Middle frontal gyrus (tissue), 1 donor: ENCODE measurements at regions not wholly inside any gene's neighbourhood (a gene's known extent, or its start where the extent isn't known, plus 50 kb on each side); places are given as distances from the start of the nearest gene placed in this dataset.

Experiments
- DNase-seq: peaks from one replicate; pipeline ENCODE4 v3.0.0-alpha.2; 2015; ENCODE audit warnings: low spot score; ENCODE audit errors: extremely low spot score

GRCh38 chr11:106327637-106328036 is 250.2 kb downstream of the AASDHPPT start:
- no peak for DNase-seq

DNA sequence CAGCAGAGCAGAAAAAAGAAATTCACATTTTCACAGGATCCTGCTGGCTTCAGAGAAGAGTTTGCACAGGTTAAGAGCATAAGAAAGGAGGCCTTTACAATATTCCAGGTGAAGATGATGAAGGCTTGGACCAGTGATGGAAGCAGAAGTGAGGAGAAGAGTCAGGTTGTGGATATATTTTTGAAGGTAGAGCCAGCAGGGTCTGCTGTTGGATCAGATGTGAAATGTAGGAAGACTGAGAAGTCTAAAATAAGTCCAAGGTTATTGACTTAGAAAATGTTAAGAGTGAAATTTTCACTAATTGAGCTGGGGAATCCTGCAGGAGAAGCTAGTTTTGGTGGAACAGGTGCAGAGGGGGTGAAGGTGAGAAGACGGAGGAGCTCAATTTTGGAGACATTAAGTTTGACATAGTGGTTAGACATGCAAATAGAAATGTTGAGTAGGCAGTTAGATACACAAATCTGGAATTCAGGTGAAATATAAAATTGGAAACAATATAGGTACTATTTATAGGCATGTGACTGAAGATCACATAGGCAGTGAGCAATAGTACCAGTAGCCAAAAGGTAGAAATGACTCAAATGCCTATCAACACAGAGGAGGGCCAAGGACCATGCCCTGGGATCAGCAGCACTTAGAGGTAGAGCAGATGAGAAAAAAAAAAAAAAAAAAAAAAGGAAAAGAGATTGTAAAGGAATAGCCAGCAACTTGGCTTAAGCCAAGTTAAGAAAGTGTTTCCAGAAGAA is 252.0 kb downstream of the AASDHPPT start:
- DNase-seq = no peak

GRCh38 chr11:106331176-106331575 is 253.7 kb downstream of the AASDHPPT start:
- no peak for DNase-seq

- no peak for DNase-seq
These were observed 256.2 kb downstream of the AASDHPPT start for GRCh38 chr11:106333678-106334077.

DNA sequence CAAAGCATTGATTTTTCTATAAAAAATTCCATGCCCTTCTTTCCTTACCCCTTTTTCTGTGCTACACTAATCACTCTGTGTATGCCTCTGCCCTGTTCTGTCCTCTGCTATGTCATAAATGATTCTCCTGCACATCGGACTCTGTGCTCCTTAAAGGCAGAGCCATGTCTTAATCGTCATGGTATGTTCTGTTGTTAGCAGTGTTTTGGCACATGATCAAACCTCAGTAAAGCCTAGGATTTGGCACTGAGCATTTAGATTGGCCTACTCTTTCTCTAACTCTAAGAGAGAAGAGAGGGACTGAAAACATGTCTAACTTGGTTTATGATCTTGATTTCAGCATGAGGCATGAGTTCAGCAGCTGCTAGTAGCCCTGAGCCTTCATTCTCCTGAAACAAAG is 266.9 kb downstream of the AASDHPPT start:
- DNase-seq = no peak

- DNase-seq = no peak
These were observed 267.5 kb downstream of the AASDHPPT start for GRCh38 chr11:106344966-106345365.

DNA sequence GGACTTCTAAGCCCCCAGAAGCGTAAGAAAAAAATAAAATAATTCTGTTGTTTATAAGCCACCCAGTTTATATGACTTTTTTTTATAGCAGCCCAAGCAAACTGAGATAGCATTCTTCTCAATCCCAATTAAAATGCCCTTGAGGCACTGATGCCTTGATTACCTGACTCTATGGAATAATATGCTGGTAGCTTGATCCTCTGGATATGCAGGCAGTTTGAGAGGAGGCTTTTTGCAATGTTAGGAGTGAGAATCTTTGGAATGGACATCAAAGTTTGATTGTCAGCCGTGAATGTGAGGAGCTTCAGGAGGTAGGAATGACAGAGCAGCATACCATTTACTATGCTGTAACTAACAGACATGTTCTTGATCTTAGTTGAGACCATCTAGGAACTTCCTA is 275.6 kb downstream of the AASDHPPT start:
- no peak for DNase-seq

DNA sequence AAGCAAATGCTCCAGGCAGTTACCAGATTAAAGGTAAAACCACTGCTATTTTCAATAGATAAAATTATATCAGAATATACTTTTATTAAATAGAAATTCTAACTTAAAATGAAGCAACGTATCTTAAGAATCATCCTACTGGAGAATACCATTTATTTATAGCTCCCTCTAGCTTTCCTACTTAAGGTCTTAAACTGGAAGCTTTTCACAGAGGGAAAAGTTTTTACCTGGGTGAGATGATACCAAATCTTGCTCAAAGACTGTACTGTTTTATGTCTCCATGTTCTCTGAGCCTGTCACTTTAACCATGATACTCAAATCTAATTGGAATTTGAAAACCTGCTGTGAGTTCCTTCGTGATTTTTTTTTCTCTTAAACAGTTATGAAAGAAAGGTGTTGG is 291.8 kb downstream of the AASDHPPT start:
- DNase-seq = no peak

DNA sequence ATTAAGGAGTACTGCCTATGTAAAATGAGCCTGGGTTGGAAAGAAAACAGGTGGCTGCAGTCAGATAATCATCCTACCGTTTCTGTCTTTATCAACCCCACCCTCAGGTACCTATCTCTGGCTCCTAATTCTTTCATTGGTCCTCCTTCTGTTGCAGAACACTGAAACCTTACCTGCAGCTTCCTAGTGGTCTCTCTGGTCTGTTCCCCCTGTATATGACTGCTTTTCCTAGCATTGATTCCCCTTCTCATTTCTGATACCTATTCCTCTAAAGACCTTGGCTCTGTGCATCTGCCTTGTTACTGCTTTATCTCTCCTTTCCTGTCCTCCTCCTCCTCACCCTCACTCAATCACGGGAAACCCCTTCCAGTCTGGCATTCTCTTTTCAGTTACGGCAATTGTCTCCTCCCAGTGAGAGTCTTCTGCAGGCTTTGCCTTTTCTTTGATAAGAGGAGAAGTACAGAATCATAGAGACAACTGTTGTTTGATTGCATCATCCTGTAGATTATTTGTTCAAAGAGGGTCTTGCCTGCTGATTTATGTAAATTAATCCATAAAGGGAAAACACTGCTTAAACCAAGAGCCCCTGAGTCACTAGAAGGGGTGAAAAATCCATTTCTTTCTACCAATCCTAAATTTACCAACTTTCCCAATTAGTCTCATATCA is 301.2 kb downstream of the AASDHPPT start:
- no peak for DNase-seq

DNA sequence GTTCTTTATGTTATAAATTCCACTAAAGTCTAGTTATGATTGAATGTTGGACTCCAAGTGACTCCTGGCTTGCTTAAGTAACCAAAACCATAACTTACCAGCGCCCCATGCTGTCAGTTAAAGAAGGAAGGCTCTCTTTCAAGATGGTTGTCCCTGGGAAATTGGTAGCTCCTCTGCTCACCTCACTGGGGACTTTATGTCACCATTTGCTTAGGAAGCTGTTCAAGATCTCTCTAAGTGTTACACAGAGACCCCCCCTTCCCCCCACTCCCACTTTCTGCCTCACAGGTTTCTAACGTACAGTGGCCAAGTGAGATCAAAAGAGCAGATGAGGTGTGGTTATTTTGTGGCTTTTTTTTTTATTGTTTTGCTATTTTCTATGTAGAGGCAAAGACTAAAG is 301.8 kb downstream of the AASDHPPT start:
- no peak for DNase-seq

- no peak for DNase-seq
These were observed 302.2 kb downstream of the AASDHPPT start for GRCh38 chr11:106379712-106380111.

DNA sequence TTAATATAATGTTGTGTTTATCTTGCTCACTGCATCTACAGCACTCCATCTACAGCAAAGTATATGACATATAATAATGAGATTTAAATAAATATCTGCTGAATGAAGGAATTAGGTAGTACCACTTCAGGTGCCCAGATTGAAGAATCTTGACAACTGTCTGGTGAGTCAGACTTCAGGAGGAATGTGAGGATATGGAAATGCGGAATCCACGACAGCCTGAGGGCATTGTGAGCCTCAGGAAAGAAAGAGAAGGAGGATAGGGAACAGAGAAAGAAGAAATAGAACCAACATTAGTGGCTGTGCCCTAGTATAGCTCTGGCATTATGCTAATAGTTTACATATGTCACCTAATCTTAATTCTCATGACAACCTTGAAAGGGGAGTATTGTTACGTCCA is 304.4 kb downstream of the AASDHPPT start:
- DNase-seq = no peak

- DNase-seq = no peak
These were observed 307.0 kb downstream of the AASDHPPT start for GRCh38 chr11:106384429-106384828.

GRCh38 chr11:106386519-106386918 is 309.1 kb downstream of the AASDHPPT start:
- DNase-seq = no peak

DNA sequence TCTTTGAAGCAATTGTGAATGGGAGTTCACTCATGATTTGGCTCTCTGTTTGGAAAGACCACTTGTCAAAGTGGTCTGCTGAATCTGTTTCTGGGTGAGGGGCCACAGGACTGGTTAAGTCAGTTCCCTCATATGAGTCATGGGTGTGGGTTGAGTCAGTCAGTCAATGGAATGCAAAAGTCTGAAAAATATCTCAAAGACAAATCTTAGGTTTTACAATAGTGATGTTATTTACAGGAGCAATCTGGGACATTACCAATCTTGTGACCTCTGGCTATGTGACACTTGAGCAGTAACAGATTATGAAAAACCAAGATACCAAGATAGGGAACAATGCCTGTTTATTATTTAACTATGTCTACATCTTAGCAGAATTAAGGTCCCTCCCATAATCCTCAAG is 311.6 kb downstream of the AASDHPPT start:
- no peak for DNase-seq

- DNase-seq = no peak
These were observed 312.6 kb downstream of the AASDHPPT start for GRCh38 chr11:106390078-106390477.

DNA sequence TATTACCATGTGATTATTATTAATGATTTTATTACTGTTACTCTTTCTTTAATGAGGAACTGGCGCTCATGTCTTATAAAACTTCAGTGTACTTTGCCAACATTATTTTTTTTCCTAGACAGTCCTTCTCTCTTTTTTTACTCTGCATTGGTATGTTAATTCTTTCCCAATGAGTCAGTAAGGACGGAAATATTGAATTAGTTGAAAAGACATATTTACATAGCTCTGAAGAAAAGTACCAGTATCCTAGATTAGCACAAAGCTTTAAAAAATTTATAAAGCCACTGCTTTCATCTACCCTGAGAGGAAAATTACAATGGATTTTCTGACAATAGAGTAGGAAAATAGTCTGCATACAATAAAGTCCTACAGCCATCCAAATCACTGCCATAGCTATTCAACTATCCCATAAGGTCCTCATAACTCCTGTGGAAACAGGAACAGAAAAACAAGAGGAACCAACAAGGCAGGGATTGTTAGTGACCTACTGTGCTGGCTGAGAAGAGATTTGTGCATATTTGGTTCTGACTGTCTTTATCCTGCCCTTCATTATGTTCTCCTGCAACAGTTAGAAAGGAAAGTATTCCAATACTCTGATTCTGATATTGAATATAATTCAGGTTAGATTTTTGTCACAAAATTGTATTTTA is 314.4 kb downstream of the AASDHPPT start:
- DNase-seq = no peak

DNA sequence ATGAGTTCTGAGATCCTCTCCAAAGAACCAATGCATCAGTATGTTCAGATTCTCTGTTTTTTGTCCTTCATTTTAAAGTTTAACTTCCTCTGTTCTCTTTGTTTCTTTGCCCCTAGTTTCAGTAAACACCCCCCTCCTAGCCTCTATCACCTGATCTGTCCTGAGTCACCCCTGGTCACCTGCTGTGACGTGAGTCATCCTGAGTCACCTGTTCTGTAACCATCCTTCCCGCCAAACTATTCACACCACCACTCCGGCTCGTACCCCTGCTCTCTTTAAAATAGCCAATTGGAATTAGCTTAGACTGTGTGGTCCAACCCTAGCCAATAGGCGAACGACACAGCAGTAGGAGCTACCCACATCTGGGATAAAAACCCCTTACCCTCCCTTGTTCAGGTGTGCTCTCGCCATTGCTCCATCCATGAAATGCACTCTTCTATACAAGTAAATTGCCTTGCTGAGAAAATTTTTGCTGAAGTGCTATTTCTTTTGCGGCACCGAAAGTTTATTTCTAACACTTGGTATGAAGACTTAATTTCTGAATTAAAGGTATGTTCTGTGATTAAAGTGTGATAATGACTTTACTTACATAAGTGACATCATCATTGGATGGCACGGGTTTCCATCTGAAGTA is 318.4 kb downstream of the AASDHPPT start:
- no peak for DNase-seq

DNA sequence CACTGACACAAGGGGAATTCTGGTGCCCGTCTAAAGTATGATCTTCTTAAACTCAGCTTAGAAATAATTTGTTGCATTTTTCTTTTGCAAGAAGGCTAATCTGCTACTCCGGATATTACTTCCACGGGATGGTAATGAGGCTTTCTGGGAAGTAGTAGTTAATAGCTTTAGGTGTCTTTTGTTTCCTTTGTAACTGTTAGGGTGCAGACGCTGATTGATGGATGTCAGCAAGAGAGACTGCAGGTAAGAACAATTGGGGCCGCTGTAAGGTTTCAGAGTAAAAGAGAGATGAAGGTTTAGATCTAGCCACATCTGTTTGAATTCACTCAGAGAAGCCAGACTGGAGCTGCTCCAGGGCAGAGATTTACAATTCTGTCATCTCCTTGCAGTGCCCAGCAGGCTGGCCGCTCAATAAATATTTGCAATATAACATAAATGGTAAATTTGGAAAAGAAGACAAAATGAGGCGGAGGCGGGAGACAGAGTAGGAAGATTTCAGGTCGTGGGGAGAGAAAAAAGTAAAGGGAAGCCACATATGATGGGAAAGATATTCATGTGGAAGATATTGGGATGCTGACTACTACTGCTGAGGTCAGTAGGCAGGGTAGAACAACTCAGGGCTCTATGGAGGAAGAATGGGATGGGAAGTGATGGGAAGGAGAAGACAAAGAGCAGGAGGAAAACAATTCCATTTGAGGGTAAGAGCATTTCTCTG is 320.5 kb downstream of the AASDHPPT start:
- DNase-seq = no peak

DNA sequence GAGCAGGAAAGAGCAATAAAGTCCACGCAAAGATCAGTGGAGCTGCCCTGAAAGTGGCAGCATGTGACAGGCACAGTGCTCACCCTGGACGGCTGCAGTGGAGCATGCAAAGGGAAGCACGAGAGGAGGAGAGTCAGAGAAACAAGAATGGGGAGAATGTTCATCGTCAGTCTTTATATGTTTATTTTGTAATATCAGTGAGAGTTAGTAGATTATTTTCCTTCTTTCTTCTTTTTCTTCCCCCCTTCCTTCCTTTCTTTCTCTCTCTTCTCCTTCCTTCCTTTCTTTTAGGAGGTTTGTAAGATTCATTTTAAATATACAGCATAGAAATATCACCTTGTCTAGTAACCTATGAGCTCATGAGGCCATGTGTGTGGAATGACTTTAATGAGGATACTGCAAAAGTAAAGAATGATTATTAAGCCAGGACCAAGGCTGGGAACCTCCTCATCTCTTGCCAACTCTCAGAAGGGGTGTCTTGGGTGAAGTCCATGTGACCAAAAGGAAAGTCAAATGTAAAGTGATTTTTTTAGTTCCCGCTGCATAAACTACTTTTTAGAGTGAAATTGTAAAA is 321.1 kb downstream of the AASDHPPT start:
- DNase-seq = no peak

DNA sequence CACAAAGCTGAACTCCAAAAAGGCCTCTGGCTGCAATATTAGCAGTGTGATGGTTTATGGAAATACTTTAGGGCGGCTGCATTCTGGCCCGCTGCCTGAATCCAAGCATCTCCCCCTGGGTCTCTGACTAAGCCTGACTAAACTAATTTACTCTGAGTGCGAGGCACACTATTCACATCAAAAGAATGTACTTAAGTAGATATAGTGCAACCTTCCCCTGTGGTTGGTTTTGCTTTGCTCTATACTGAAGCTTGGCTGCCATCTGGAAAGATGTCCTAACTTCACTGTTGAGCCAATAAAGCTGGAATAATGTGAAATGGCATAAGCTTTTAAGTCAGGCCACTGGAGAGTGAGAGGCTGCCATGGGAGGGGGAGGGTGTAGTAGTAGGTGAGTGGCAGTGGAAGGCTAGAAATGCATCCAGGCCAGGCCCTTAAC is 321.6 kb downstream of the AASDHPPT start:
- DNase-seq = no peak
